CD4-positive, alpha-beta T cell (primary cell): ENCODE measurements at regions not wholly inside any gene's neighbourhood (a gene's known extent, or its start where the extent isn't known, plus 50 kb on each side); places are given as distances from the start of the nearest gene placed in this dataset.
"Not testable (repeated sequence)": the region's sequence is repeated elsewhere in the genome, so short reads cannot be mapped to it uniquely, and the experiment has no call there.

Source experiments
- ATAC-seq: fragments of 200-7000 bp; cut with Tn5 transposase; one replicate; pipeline ENCODE4 v1.10.0; 2022; ENCODE audit warnings: mild to moderate bottlenecking; ENCODE audit not compliant: poor library complexity
- CTCF ChIA-PET: fragments of 350-600 bp; sonication (Branson Sonifier 250); formaldehyde crosslinking; loops from one replicate; lab custom pipeline; 2021; ENCODE audit warnings: antibody characterized with exemption, inconsistent platforms; lab: Charles Lee
- POLR2A ChIA-PET: fragments of 350-600 bp; sonication (Branson Sonifier 250); formaldehyde crosslinking; loops from one replicate; lab custom pipeline; 2021; ENCODE audit warnings: antibody characterized with exemption, inconsistent platforms; lab: Charles Lee
- DNase-seq, 14 experiments: peaks; one replicate each; pipeline ENCODE4 v3.0.0-alpha.2; 2013 to 2020; ENCODE audit warnings: mixed read lengths in 2 of 14
- H3K27ac ChIP-seq, 2 donors: one replicate each; pipeline versions ENCODE4 v1.5.1 to v1.7.0; 2013; ENCODE audit warnings: low read length in 2 of 2, low read depth in 1 of 2, mild to moderate bottlenecking in 1 of 2
- H3K27me3 ChIP-seq, 2 experiments: 1 replicate in 1 of 2; 2 replicates in 1 of 2; pipeline versions ENCODE4 v1.6.1 to v1.7.0; 2013; ENCODE audit warnings: low read length in 2 of 2, control low read depth in 1 of 2, mild to moderate bottlenecking in 1 of 2, moderate library complexity in 1 of 2; ENCODE audit not compliant: insufficient read depth in 2 of 2, control insufficient read depth in 1 of 2
- H3K36me3 ChIP-seq: one replicate; pipeline ENCODE4 v1.6.1; 2013; ENCODE audit warnings: low read length, control low read depth; ENCODE audit not compliant: insufficient read depth
- H3K4me1 ChIP-seq: one replicate; pipeline ENCODE4 v1.6.1; 2013; ENCODE audit warnings: low read length, control low read depth; ENCODE audit not compliant: insufficient read depth
- H3K4me3 ChIP-seq: one replicate; pipeline ENCODE4 v1.5.1; 2013; ENCODE audit warnings: mild to moderate bottlenecking, low read length, moderate library complexity
- H3K9me3 ChIP-seq, 2 experiments: 1 replicate in 1 of 2; 2 replicates in 1 of 2; pipeline versions ENCODE4 v1.6.1 to v1.7.0; 2013; ENCODE audit warnings: low read length in 2 of 2, mild to moderate bottlenecking in 2 of 2, control low read depth in 1 of 2, moderate library complexity in 1 of 2; ENCODE audit not compliant: control insufficient read depth in 1 of 2, insufficient read depth in 1 of 2
- H3K27ac Mint-ChIP-seq: one replicate; pipeline ENCODE4 v1.8.0; 2020; ENCODE audit warnings: mixed read lengths
- H3K27me3 Mint-ChIP-seq: one replicate; pipeline ENCODE4 v1.8.0; 2021; ENCODE audit warnings: mixed read lengths
- H3K36me3 Mint-ChIP-seq: one replicate; pipeline ENCODE4 v1.8.0; 2021; ENCODE audit warnings: low read depth, mixed read lengths
- H3K4me1 Mint-ChIP-seq: one replicate; pipeline ENCODE4 v1.8.0; 2021; ENCODE audit warnings: low read depth, mixed read lengths
- H3K4me3 Mint-ChIP-seq: one replicate; pipeline ENCODE4 v1.8.0; 2020; ENCODE audit warnings: mild to moderate bottlenecking, mixed read lengths
- H3K9me3 Mint-ChIP-seq: one replicate; pipeline ENCODE4 v1.8.0; 2020; ENCODE audit warnings: mixed read lengths
- intact Hi-C, 2 experiments: fragments of 100-400 bp; cut with DNase I in 1 of 2; cut with micrococcal nuclease in 1 of 2; formaldehyde crosslinking; loops; one replicate each; pipeline versions ENCODE4 v1.15.1 to v1.9.0; 2023 to 2025; cut with DNase I, micrococcal nuclease
- TF ChIP-seq, protein P1 (sequence below): fragments of 200-600 bp; IDR thresholded peaks from one replicate; pipeline ENCODE4 v1.8.0; 2022; ENCODE audit warnings: antibody characterized with exemption, mild to moderate bottlenecking

DNA sequence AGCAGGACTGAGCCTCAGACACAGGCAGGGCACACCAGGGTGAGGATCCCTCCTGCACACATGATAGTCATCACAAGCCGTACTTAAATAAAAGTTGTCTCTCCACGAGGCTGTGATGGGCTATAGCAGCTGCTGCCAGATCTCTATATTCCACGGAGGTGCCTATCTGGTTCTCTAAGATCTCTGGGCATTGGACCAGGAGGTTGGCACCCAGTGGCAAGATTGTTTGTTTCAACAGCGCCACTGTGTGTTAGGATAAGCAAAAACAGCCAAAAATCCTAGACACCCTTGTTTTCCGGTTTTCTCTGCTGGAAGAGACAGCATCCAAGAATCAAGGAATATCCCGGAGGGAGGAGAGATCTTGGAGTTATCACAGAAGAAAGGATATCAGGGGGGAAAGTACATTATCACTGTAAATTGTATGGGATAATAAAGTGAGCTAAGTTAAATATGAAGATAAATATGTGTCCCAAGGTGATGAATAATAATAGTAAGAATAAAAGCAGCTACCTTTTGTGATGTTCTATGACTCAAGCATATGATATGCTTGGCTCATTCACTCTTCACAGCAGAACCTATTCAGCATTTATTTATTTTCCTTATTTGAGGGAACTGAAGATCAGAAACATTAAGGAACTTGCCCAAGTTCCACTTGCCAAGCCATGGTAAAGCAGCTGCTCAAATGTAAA is 90.6 kb upstream of the AKAP13 start:
- Mint-ChIP-seq H3K9me3 (no peaks in the 10 kb centered on the region), H3K27me3 (peaks cover 14% of the 10 kb centered on the region), H3K4me1 (no peaks in the 10 kb centered on the region), H3K4me3 (no peak overlapping the region), H3K27ac (no peak overlapping the region), H3K36me3 (no peaks in the 10 kb centered on the region)
- Histone ChIP-seq H3K36me3 (no peaks in the 10 kb centered on the region), H3K27ac (no peak overlapping the region), H3K9me3 (no peaks in the 10 kb centered on the region), H3K4me1 (no peaks in the 10 kb centered on the region), H3K4me3 (no peak overlapping the region), H3K27me3 (no peaks in the 10 kb centered on the region)
- ATAC-seq (peak; percentile 54), DNase-seq (peak in 6 of 14 experiments; percentile 3 to 57 (median 30))
- ChIA-PET CTCF (interaction anchor here (1.0 to 1.1 kb wide), 2 partner anchors 116 to 124 kb away, joined by 3 read pairs; no protein-coding TSS in a partner anchor), POLR2A (no interaction called here)
- intact Hi-C loops = loop anchor here in 1 of 2 experiments (10.0 kb wide), 2 partner anchors 285 to 405 kb away; no protein-coding TSS in a partner anchor
- TF ChIP-seq, protein P1, sequence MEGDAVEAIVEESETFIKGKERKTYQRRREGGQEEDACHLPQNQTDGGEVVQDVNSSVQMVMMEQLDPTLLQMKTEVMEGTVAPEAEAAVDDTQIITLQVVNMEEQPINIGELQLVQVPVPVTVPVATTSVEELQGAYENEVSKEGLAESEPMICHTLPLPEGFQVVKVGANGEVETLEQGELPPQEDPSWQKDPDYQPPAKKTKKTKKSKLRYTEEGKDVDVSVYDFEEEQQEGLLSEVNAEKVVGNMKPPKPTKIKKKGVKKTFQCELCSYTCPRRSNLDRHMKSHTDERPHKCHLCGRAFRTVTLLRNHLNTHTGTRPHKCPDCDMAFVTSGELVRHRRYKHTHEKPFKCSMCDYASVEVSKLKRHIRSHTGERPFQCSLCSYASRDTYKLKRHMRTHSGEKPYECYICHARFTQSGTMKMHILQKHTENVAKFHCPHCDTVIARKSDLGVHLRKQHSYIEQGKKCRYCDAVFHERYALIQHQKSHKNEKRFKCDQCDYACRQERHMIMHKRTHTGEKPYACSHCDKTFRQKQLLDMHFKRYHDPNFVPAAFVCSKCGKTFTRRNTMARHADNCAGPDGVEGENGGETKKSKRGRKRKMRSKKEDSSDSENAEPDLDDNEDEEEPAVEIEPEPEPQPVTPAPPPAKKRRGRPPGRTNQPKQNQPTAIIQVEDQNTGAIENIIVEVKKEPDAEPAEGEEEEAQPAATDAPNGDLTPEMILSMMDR = peak; percentile 53

DNA sequence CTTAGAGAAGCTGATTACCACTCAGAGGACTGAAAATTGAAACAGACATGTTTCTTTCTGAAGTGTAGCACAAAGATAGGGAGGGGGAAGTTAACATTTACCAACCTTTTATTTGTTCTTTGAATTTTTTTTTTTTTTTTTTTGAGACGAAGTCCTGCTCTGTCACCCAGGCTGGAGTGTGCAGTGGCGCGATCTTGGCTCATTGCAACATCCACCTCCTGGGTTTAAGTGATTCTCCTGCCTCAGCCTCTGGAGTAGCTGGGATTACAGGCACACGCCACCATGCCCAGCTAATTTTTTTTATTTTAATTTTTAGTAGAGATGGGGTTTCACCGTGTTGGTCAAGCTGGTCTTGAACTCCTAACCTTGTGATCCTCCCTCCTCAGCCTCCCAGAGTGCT is 87.8 kb upstream of the AKAP13 start:
- H3K4me3 ChIP-seq, ATAC-seq, H3K27ac Mint-ChIP-seq, H3K27me3 ChIP-seq, H3K9me3 ChIP-seq, H3K36me3 ChIP-seq, DNase-seq, H3K4me3 Mint-ChIP-seq, H3K27ac ChIP-seq, H3K9me3 Mint-ChIP-seq, POLR2A ChIA-PET, H3K4me1 ChIP-seq, H3K36me3 Mint-ChIP-seq: not testable (repeated sequence)
- peaks cover 13% of the 10 kb centered on the region for H3K4me1 Mint-ChIP-seq
- CTCF ChIA-PET = interaction anchor here (1.0 kb wide), 1 partner anchor 8 kb away, joined by 3 read pairs; no protein-coding TSS in a partner anchor
- intact Hi-C loops = loop anchor here in 1 of 2 experiments (10.0 kb wide), 2 partner anchors 282 to 402 kb away; no protein-coding TSS in a partner anchor
- peaks cover 14% of the 10 kb centered on the region for H3K27me3 Mint-ChIP-seq

DNA sequence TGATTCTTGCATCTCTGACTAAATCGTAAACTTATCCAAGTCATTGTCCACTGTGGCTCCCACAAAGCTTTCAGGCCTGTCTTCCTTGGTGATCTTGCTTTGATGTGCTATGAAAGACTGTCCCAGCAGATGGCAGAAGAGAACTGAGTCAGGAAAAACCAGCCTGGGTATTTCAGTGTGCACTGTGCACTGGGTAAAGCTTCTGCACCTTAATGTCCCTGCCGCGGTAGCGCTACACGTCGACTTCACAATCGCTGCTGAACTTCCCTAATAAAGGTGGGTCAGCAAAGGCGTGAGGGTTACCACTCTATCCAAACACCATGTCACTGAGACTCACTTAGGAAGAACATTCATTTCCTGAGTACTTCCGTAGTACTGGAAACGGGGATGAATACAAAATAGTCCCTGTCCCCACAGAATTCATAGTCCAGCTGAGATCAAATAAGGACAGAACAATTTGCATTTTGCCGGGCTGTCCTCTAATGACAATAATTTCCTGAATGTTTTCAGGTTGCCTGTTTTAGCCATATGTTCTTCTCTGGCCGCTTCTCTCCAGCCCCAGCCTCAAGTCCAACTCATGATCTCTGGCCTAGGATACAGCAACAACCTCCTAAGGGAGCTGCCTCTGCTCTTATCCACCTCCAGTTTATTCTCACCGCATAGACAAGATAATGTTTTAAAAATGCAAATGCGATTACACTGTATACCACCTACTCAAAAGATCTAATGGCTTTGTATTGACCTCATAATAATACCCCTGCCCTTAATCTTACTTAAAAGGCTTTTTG is 83.6 kb upstream of the AKAP13 start:
- ChIA-PET CTCF (interaction anchor here (0.5 to 1.9 kb wide), 44 partner anchors 8 to 557 kb away, joined by 3 to 55 read pairs (median 4); partner anchors contain the start of gene AKAP13), POLR2A (interaction anchor here (0.6 to 1.6 kb wide), 6 partner anchors 20 to 120 kb away, joined by 3 to 13 read pairs (median 4); partner anchors contain the start of gene AKAP13)
- H3K4me3 ChIP-seq = no peak overlapping the region
- no peaks in the 10 kb centered on the region for H3K36me3 ChIP-seq
- Mint-ChIP-seq H3K9me3 (no peaks in the 10 kb centered on the region), H3K36me3 (no peaks in the 10 kb centered on the region), H3K4me1 (peaks cover 13% of the 10 kb centered on the region), H3K4me3 (peak overlapping the region; percentile 14), H3K27ac (no peak overlapping the region), H3K27me3 (no peaks in the 10 kb centered on the region)
- intact Hi-C loops = loop anchor here (1.0 to 10.0 kb wide), 7 partner anchors 32 to 545 kb away; no protein-coding TSS in a partner anchor
- H3K9me3 ChIP-seq = no peaks in the 10 kb centered on the region
- no peak overlapping the region for H3K27ac ChIP-seq
- peaks cover 6% of the 10 kb centered on the region for H3K4me1 ChIP-seq
- no peaks in the 10 kb centered on the region for H3K27me3 ChIP-seq
- TF ChIP-seq, protein P1 = peak; percentile 74
- ATAC-seq = peak; percentile 99
- DNase-seq = peak; percentile 44 to 86 (median 58)
